Sigmoid colon (tissue), 4 donors: ENCODE measurements at regions not wholly inside any gene's neighbourhood (a gene's known extent, or its start where the extent isn't known, plus 50 kb on each side); places are given as distances from the start of the nearest gene placed in this dataset.

Experiments used
- POLR2A ChIP-seq, 2 donors: fragments of 450-650 bp; IDR thresholded peaks; one replicate each; pipeline ENCODE4 v1.6.1; 2016; ENCODE audit warnings: antibody characterized with exemption in 2 of 2, mild to moderate bottlenecking in 2 of 2, moderate library complexity in 2 of 2
- POLR2AphosphoS5 ChIP-seq, 4 donors: sonication (generic); formaldehyde crosslinking; IDR thresholded peaks; one replicate each; pipeline ENCODE4 v1.6.1; 2017; ENCODE audit warnings: antibody characterized with exemption in 4 of 4
- TF ChIP-seq, protein P1 (sequence below), 4 experiments: fragments of 450-650 bp in 3 of 4; fragments of 200-600 bp in 1 of 4; IDR thresholded peaks; one replicate each; pipeline ENCODE4 v1.5.1; 2016 to 2019; ENCODE audit warnings: antibody characterized with exemption in 4 of 4, mild to moderate bottlenecking in 3 of 4, moderate library complexity in 2 of 4

DNA sequence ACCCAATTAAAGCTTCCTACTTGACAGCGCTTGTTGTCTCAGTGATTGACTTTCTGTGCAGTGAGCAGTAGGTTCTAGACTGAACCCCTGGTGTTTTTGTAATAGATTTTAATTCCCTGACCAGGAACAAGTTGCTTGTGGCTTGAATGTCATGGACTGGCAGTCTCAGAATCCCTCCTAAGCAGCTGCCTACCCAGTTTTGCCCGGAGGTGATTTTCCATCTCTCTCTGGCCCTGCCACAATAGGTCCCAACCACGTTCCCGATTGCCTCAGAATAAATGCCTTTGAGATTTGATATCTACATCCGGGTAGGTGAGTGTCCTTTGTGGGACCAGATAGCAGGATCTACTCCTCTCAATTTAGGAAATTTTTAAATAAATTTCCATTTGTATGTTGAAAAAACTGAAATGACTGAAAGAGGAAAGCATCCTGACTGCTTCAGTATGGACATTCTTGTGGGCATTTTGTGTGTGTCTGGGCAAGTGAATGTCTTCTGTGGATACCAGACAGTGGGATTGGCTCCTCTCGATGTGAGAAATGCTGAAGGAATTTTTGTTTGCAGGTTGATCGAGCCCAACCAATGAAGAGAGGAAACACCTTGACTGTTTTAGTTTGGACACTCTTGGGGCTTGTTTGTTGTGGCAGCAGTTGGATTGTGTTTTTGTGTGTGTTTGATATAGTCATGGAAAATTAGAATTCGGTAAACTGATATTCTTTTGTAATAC lies 1607.4 kb downstream of the C4orf33 start:
- TF ChIP-seq POLR2A (IDR thresholded peaks at IDR 0.05) (no peak), POLR2AphosphoS5 (IDR thresholded peaks at IDR 0.05) (no peak)
- TF ChIP-seq, protein P1, sequence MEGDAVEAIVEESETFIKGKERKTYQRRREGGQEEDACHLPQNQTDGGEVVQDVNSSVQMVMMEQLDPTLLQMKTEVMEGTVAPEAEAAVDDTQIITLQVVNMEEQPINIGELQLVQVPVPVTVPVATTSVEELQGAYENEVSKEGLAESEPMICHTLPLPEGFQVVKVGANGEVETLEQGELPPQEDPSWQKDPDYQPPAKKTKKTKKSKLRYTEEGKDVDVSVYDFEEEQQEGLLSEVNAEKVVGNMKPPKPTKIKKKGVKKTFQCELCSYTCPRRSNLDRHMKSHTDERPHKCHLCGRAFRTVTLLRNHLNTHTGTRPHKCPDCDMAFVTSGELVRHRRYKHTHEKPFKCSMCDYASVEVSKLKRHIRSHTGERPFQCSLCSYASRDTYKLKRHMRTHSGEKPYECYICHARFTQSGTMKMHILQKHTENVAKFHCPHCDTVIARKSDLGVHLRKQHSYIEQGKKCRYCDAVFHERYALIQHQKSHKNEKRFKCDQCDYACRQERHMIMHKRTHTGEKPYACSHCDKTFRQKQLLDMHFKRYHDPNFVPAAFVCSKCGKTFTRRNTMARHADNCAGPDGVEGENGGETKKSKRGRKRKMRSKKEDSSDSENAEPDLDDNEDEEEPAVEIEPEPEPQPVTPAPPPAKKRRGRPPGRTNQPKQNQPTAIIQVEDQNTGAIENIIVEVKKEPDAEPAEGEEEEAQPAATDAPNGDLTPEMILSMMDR (IDR thresholded peaks at IDR 0.05): no peak
